ENCODE measurements at regions not wholly inside any gene's neighbourhood (a gene's known extent, or its start where the extent isn't known, plus 50 kb on each side); places are given as distances from the start of the nearest gene placed in this dataset.

GRCh38 chr13:97544031-97544765 is 110.2 kb downstream of the RAP2A start:
- Histone ChIP-seq H3K4me1 (replicated peaks in 1 of 4; ENCODE audit: control insufficient read depth in 3 of 4, insufficient read depth in 4 of 4, low read length in 3 of 4) (no peaks in the 10 kb centered on the region), H3K27ac (ENCODE audit: low read depth, low read length) (no peak overlapping the region), H2BK12ac (ENCODE audit: low read depth, low read length) (no peak overlapping the region), H3K27me3 (replicated peaks in 1 of 4; ENCODE audit: control insufficient read depth in 3 of 4, extremely low read depth in 1 of 4, insufficient read depth in 3 of 4, low read length in 3 of 4) (no peaks in the 10 kb centered on the region), H2BK120ac (replicated peaks; ENCODE audit: low read depth, low read length) (no peak overlapping the region), H3K79me1 (ENCODE audit: low read depth, low read length) (no peaks in the 10 kb centered on the region), H4K91ac (replicated peaks; ENCODE audit: insufficient read length, low read length) (no peak overlapping the region), H2AK5ac (ENCODE audit: low read depth, low read length) (no peak overlapping the region), H3K23ac (ENCODE audit: insufficient read length) (no peak overlapping the region), H3K14ac (ENCODE audit: insufficient read length) (no peak overlapping the region), H3K9ac (replicated peaks in 1 of 4; ENCODE audit: extremely low read depth in 1 of 4, low read depth in 3 of 4, low read length in 3 of 4) (no peak overlapping the region), H3K4me2 (ENCODE audit: insufficient read depth in 1 of 2, low read depth in 2 of 2, low read length in 2 of 2) (no peak overlapping the region), H4K8ac (ENCODE audit: extremely low read depth, insufficient read depth, low read length) (no peak overlapping the region), H3K56ac (replicated peaks; ENCODE audit: insufficient read length, low read depth, low read length) (no peak overlapping the region), H3K18ac (ENCODE audit: extremely low read depth, low read length) (no peak overlapping the region), H3K4me3 (ENCODE audit: extremely low read depth in 1 of 4, insufficient read depth in 2 of 4, low read depth in 3 of 4, low read length in 4 of 4) (no peak overlapping the region), H2AFZ (ENCODE audit: low read length) (0 out of 2 replicates have a peak overlapping the region, but pooled peaks have one; percentile 23), H3K4ac (replicated peaks; ENCODE audit: insufficient read length, low read depth, low read length) (no peak overlapping the region), H2BK15ac (ENCODE audit: low read length) (no peak overlapping the region), H4K5ac (ENCODE audit: insufficient read length, low read depth, low read length) (no peak overlapping the region), H3K79me2 (ENCODE audit: control insufficient read depth in 1 of 2, insufficient read depth in 2 of 2, low read length in 2 of 2) (no peaks in the 10 kb centered on the region), H2BK5ac (ENCODE audit: low read depth, low read length) (no peak overlapping the region), H3K23me2 (ENCODE audit: low read depth, low read length) (no peaks in the 10 kb centered on the region), H2BK20ac (ENCODE audit: low read length) (no peak overlapping the region), H3K9me3 (ENCODE audit: insufficient read depth in 2 of 2, low read depth in 1 of 2, low read length in 1 of 2) (peaks cover 0 to 8% of the 10 kb centered on the region in 2 experiments; a peak in 1 of 4 replicates), H4K20me1 (replicated peaks in 1 of 2; ENCODE audit: control insufficient read depth in 1 of 2, insufficient read depth in 2 of 2, low read length in 2 of 2) (no peaks in the 10 kb centered on the region), H3K36me3 (ENCODE audit: control insufficient read depth in 2 of 4, insufficient read depth in 4 of 4, low read length in 3 of 4) (no peaks in the 10 kb centered on the region)
- 87% methylated on average over 3 of the region's 3 CpGs; no CpG with 5 or more reads in 1 of the 2 experiments for WGBS, 2 experiments (ENCODE audit: extremely low coverage in 1 of 2, insufficient coverage in 1 of 2, insufficient read length in 1 of 2, insufficient replicate concordance in 2 of 2, low coverage in 1 of 2, low lambda C conversion rate in 2 of 2, missing lambda C conversion rate in 1 of 2)
- POLR2A ChIA-PET (ENCODE audit: partially characterized antibody): no interaction called here
- CTCF ChIA-PET (ENCODE audit: partially characterized antibody): interaction anchor here (0.9 kb wide), 1 partner anchor 40 kb away, joined by 3 read pairs; no protein-coding TSS in a partner anchor
- TF ChIP-seq JUN (IDR thresholded peaks at IDR 0.05; ENCODE audit: low read depth, low read length): no peak
- TF ChIP-seq GTF2F1 (IDR thresholded peaks at IDR 0.05; ENCODE audit: borderline replicate concordance, low read depth, low read length): no peak
- no peak for TF ChIP-seq BRCA1 (IDR thresholded peaks at IDR 0.05; ENCODE audit: low read depth, low read length)
- TF ChIP-seq SUZ12 (IDR thresholded peaks at IDR 0.05; ENCODE audit: low read length): no peak
- TF ChIP-seq GABPA (IDR thresholded peaks at IDR 0.05; ENCODE audit: borderline replicate concordance, insufficient read depth, low read length): no peak
- no peak for TF ChIP-seq CHD1 (IDR thresholded peaks at IDR 0.05; ENCODE audit: low read depth, low read length)
- FAIRE-seq: no peak
- DNase-seq (ENCODE audit: low read depth in 1 of 2, low spot score in 2 of 2): no peak
